ENCODE measurements at regions not wholly inside any gene's neighbourhood (a gene's known extent, or its start where the extent isn't known, plus 50 kb on each side); places are given as distances from the start of the nearest gene placed in this dataset.

DNA sequence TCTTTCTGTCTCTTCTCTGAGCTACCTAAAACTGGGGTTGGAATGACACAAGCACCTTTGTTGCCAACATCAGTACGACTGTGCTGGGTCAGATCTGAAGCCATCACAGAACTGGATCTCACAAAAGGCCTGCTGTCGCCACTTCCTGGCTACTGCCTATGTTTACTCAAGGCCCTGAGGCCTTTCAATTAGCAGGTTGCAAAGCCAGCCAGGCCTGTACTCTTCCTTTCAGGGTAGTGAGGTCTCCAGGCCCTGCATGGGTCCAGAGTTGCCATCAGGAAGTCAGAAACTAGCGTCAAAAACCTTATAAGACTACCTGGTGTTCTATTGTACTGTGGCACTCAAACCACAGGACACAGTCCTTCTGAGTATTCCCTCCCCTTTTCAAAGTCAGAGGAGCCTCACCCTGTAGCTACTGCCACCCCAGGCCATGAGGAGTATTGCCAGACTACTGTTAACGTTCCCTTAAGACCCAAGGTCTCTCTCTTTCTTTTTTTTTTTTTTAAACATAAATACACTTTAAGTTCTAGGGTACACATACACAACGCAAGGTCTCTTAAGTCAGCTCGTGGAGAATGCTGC, 937.4 kb upstream of the GJE1 start:
- TF ChIP-seq, protein P1, sequence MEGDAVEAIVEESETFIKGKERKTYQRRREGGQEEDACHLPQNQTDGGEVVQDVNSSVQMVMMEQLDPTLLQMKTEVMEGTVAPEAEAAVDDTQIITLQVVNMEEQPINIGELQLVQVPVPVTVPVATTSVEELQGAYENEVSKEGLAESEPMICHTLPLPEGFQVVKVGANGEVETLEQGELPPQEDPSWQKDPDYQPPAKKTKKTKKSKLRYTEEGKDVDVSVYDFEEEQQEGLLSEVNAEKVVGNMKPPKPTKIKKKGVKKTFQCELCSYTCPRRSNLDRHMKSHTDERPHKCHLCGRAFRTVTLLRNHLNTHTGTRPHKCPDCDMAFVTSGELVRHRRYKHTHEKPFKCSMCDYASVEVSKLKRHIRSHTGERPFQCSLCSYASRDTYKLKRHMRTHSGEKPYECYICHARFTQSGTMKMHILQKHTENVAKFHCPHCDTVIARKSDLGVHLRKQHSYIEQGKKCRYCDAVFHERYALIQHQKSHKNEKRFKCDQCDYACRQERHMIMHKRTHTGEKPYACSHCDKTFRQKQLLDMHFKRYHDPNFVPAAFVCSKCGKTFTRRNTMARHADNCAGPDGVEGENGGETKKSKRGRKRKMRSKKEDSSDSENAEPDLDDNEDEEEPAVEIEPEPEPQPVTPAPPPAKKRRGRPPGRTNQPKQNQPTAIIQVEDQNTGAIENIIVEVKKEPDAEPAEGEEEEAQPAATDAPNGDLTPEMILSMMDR (conservative IDR thresholded peaks at IDR 0.05), result no peak; the same call in 1 of the 2 replicates
- no peak for TF ChIP-seq EZH2 (IDR thresholded peaks at IDR 0.05; ENCODE audit: low read depth)

All from PC-9 (cell line).